HG02973 (cell line): ENCODE measurements at regions not wholly inside any gene's neighbourhood (a gene's known extent, or its start where the extent isn't known, plus 50 kb on each side); places are given as distances from the start of the nearest gene placed in this dataset.

Experiments
- ATAC-seq: cut with Tn5 transposase; IDR thresholded peaks from one replicate; pipeline ENCODE4 v1.9.1; 2021; ENCODE audit warnings: moderate library complexity; ENCODE audit not compliant: unreplicated experiment

- no peak for ATAC-seq
Measured at GRCh38 chr12:127393465-127393864, 873.5 kb upstream of the TMEM132C start.

- no peak for ATAC-seq
Measured at GRCh38 chr12:127393896-127394295, 873.1 kb upstream of the TMEM132C start.

DNA sequence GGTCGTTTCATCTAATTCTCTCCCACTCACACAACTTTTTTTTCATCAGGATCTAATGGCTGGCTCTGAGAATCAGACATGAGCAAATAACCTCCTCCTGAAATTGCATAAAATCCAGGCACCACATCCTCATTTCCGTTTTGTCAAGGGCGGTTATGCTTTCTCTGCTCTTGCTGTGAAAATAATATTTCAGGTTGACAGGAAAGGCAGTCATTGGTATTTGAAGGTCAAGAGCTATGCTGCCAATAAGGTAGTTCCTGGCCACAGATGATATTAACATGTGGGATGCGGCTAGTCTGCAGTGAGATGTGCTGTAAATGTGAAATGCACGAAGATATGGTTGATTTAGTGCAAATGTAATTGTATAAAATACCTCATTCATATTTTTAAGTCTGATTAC lies 870.2 kb upstream of the TMEM132C start:
- no peak for ATAC-seq

DNA sequence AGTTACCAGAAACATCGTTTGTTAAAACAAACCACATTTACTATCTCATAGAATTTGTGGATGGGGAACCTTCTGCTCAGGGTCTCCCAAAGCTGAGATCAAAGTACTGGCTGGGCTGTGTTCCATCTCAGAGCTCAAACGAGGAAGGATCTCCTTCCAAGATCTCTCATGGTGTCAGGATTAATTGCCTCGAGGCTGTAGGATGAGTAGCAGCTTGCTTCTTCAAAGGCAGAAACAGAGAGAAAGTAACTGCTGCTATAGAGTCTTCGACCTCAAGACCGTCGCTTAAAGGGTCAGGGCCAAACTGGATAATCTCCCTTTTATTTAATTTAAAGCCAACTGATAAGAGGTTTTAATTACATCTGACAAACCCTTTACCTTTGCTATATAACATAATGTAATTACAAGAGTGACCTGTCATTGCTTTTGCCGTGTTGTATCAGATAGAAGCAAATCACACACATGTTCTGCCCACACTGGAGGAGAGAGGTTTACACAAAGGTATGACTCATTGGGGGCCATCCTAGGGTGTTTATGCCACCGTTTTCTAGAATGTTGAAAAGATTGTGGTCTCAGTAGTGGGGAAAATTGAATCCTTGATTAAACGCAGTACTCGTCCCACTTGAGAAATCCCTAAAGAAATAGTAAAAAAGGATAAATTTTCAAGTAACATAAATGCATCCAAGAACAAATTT lies 868.8 kb upstream of the TMEM132C start:
- no peak for ATAC-seq

DNA sequence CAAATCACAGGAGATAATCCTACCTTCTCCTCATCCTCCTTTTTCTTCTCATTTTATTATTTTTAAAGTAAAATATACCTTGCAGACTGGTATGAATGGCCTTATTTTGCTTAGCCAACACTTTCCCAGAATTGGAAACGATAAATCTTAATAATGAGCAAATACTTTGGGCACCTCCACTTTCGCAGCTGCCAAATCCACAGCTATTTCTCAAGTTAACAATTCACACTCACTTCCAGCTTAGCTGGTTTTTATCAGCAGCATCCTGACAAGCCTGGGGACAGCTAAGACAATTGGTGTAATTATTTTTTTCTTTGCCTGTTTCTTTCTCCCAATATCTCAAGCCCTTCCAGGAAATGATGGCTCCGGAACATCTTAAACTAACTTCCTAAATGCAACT lies 867.5 kb upstream of the TMEM132C start:
- no peak for ATAC-seq

GRCh38 chr12:127400221-127400620 lies 866.7 kb upstream of the TMEM132C start:
- no peak for ATAC-seq

- no peak for ATAC-seq
Measured at GRCh38 chr12:127401005-127401404, 866.0 kb upstream of the TMEM132C start.

DNA sequence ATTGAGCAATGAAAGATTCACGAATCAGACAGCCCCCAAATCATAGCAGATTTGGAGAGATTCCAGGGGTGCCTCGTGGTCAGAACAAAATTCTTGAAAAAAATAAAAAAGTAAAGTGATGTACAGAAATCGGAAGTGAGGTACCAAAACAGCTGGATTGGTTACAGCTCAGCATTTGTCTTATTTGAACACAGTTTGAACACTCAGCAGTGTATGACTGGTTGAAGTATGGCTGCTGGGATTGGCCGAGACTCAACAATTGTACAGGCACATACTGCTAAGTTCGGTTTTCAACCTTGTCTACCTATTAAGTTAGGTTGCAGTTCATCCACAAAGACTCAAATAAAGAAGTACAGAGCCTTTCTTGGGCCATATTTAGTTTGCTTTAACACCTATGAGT lies 865.4 kb upstream of the TMEM132C start:
- ATAC-seq: no peak

- no peak for ATAC-seq
Measured at GRCh38 chr12:127411166-127411915, 855.6 kb upstream of the TMEM132C start.

- ATAC-seq: no peak
Measured at GRCh38 chr12:127411981-127412380, 855.0 kb upstream of the TMEM132C start.

- ATAC-seq: no peak
Measured at GRCh38 chr12:127412866-127413265, 854.1 kb upstream of the TMEM132C start.

- ATAC-seq: no peak
Measured at GRCh38 chr12:127414186-127414585, 852.8 kb upstream of the TMEM132C start.

GRCh38 chr12:127414636-127415035 lies 852.3 kb upstream of the TMEM132C start:
- no peak for ATAC-seq

DNA sequence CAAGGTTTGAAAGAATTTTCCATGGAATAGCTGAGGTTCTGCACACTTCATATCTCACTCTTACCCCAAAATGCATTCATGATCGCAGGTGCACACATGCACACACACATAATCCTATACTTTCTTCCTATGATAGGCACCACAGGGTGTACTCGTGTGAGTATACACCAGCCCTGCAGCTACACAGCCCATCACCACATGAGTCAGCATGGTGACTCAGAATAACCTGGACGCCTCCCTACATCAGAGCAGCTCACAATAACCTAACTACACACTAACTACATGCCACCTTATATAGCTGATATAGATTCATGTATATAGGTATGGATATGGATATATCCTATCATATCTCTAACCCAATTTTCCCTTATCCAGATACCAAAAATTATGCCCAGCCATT lies 850.2 kb upstream of the TMEM132C start:
- ATAC-seq: no peak

GRCh38 chr12:127419111-127419510 lies 847.9 kb upstream of the TMEM132C start:
- no peak for ATAC-seq

DNA sequence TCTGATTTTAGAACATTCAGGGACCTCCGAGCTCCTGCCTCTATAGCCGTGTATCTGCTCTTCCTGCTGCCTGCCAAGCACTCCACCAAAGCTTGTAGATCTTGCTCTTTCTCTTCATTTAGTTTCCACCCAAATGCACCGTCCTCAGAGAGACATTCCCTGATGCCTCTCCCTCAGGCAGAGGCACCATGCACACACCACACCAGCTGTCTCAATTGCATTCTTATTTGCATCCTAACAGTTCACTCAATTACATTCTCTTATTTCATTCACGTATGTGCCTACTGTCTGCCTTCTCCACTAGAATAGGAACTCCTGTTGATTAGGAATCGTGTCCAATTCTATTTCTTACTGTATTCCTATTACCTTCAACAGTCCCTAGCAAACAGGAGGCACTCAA lies 845.4 kb upstream of the TMEM132C start:
- ATAC-seq: no peak

DNA sequence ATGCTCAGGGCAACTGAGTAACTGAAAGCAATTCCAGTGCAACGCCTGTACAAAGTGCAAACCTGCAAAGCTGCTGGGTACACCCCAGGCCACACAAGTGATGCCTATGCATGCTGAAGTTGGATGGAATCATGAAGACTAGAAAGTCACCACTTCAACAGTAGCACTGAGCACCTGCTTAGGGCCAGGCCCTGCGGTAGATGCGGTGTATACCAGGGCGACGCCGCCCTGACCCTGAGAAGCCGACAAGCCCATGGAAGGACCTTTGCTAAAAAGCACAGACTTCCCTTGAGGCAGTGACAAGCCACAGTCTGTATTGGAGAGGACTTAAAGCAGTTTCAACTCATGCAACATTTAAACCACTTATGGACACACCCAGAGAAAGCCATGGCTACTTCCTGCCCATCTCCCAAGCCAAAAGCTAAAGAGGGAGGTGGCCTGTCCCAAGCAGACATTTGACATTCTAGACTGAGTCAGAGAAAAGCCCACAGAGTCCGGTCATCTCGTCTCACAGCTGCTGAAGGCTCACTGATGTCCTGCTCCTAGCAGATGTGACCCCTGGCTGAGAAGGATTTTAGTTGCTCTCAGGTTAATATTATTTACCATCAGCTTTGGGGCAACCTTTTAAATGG lies 843.9 kb upstream of the TMEM132C start:
- no peak for ATAC-seq

DNA sequence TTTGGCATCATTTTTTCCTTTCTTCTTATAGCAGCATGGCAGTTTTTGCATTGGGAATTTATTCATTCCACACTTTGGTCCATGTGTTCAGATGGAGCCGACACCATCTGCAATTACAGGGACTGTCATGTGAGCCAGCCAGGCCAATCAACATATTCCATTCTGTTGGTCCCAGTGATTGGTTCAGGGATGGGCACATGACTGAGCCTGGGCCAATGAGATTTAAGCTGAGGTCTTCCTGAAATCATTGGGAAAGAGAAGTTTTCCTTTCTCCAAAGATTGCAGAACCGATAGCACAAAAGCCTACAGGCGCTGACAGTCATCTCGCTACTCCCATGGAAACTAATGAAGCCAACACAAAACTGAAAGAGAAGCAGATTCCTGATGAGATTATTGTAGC lies 841.5 kb upstream of the TMEM132C start:
- ATAC-seq: no peak

DNA sequence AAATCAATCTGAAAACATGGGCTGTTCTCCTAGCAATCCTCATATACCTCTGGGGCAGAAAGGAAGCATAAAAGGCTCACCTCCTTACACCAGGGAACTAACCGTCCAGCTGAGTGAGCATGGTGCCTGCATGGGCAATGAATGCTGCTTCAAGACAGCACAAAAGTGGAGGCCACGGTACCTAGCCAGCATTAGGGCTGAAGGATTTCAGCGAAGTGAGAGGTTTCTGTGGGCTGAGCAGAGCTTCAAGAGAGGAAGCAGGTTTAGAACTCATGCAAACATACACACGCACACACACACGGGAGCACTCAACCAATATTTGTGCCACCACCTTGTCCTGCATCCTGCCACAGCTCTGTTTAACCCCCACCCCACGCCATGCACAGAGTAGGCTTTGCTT lies 838.5 kb upstream of the TMEM132C start:
- no peak for ATAC-seq

- ATAC-seq: no peak
Measured at GRCh38 chr12:127429551-127430285, 837.3 kb upstream of the TMEM132C start.

- no peak for ATAC-seq
Measured at GRCh38 chr12:127430401-127430800, 836.6 kb upstream of the TMEM132C start.
